ENCODE measurements at regions not wholly inside any gene's neighbourhood (a gene's known extent, or its start where the extent isn't known, plus 50 kb on each side); places are given as distances from the start of the nearest gene placed in this dataset.

DNA sequence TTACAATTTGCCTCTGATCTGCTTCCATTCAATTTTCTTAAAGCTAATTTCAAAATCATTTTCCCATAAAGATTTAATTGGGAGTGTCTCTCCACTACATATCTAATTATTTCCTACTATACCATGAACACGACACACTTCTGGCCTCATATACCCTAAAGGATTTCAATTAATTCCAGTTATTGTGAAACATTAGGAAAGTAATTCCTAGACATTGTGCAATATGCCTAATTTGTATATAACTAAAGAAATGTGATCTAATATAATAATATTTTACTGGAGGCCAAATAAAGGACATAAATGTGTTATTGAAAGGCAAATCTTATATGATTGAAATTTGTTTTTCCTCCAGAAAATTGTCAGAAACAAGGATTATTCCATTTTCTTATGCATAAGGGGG is 727.2 kb upstream of the ADGRL2 start:
- Histone ChIP-seq H3K9me3 (ENCODE audit: control insufficient read depth in 4 of 4, insufficient read depth in 3 of 4, low read length in 3 of 4) (no peaks in the 10 kb centered on the region), H3K27me3 (ENCODE audit: control insufficient read depth in 3 of 3, insufficient read depth in 3 of 3, low read length in 2 of 3) (no peaks in the 10 kb centered on the region), H3K27ac (ENCODE audit: low read depth in 1 of 2, low read length in 1 of 2) (no peak overlapping the region), H3K4me1 (ENCODE audit: control insufficient read depth in 5 of 5, insufficient read depth in 5 of 5, low read length in 5 of 5) (no peaks in the 10 kb centered on the region), H3K9ac (ENCODE audit: insufficient read depth in 1 of 2, low read length in 2 of 2) (no peak overlapping the region), H3K36me3 (ENCODE audit: control insufficient read depth in 4 of 4, insufficient read depth in 4 of 4, low read length in 4 of 4) (no peaks in the 10 kb centered on the region), H3K4me3 (no peak overlapping the region)
- DNase-seq (peak in 1 of 3 donors; percentile 36), ATAC-seq (ENCODE audit: insufficient read depth, low FRiP score) (no peak)
- TF ChIP-seq, protein P1, sequence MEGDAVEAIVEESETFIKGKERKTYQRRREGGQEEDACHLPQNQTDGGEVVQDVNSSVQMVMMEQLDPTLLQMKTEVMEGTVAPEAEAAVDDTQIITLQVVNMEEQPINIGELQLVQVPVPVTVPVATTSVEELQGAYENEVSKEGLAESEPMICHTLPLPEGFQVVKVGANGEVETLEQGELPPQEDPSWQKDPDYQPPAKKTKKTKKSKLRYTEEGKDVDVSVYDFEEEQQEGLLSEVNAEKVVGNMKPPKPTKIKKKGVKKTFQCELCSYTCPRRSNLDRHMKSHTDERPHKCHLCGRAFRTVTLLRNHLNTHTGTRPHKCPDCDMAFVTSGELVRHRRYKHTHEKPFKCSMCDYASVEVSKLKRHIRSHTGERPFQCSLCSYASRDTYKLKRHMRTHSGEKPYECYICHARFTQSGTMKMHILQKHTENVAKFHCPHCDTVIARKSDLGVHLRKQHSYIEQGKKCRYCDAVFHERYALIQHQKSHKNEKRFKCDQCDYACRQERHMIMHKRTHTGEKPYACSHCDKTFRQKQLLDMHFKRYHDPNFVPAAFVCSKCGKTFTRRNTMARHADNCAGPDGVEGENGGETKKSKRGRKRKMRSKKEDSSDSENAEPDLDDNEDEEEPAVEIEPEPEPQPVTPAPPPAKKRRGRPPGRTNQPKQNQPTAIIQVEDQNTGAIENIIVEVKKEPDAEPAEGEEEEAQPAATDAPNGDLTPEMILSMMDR (IDR thresholded peaks at IDR 0.05; ENCODE audit: control extremely low read depth, extremely low read depth) = no peak
- WGBS, 2 donors = 77 to 86% methylated on average over 1 of the region's 1 CpG

DNA sequence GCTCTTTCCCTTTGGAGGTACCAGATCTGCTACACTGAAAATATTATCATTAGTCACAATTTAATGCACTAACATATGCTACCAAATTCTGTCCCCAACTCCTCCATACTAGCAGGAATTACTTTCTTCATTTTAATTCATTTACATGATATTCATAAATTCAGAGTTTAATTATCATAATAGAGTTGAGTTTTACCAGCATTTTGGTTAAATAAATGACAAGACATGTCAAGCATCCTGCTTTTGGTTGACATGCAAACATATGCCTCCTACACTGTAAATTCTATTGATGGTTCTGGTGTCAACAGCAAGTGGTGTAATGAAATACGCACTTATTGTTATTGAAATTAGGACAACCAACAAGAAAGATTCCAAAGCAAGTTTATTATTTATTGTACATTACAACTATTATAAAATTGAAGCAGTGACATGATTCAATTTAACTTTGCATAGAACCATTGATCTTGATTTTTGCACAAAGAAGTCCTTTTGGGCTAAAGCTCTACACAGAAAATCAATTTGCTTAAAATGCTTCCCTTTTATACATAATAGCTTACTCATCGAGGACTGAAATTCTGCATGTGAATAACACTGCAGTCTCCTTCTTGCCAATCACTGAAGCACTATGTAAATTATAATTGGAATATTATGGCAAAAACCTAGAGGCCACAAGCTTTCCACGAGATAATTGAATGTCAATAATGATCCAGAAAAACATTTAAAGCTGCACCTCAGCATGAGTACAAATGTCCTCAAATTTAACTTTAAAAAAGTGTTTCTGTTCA is 728.6 kb upstream of the ADGRL2 start:
- WGBS, 2 donors = 88 to 89% methylated on average over 3 of the region's 3 CpGs
- no peak for ATAC-seq (ENCODE audit: insufficient read depth, low FRiP score)

DNA sequence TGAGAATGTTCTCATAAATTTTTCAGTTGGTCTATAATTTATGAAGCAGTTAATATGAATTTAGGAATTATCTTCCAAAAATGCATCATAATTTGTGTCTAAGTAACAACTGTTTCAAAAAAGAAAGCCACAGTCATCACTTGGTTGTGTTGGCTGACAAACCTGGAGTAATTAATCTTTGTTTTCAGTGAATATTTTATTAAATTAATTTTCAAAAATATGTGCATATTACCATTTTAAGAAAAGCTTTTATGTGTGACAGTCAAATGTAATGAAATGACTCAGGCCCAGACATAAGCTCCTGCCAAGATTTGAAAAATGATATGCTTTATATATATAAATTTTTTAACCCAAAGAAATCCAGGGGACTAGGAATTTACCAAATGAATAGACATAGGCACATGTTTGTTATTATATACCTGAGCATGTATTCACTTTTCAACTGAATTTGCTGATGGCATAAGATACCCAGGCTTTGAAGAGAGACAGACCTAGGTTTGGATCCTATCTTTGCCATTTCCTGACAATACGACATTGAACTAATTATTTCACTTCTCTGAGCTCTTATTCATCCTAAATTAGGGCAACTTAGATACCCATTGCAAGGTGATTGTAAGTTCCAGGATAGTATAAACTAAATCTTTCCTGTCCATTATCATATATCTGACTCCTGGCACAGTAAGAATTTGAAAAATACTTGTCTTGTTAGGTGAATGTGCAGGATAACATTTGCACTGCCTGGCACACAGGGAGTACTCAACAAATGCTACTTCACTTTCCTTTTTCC is 729.5 kb upstream of the ADGRL2 start:
- no peak overlapping the region for H3K27ac ChIP-seq (ENCODE audit: low read depth in 1 of 2, low read length in 1 of 2)
- ATAC-seq (ENCODE audit: insufficient read depth, low FRiP score) (no peak), DNase-seq (no peak)
- H3K4me3 ChIP-seq = no peak overlapping the region
- H3K4me1 ChIP-seq (ENCODE audit: control insufficient read depth in 5 of 5, insufficient read depth in 5 of 5, low read length in 5 of 5) = no peaks in the 10 kb centered on the region
- H3K27me3 ChIP-seq (ENCODE audit: control insufficient read depth in 3 of 3, insufficient read depth in 3 of 3, low read length in 2 of 3) = no peaks in the 10 kb centered on the region
- H3K9ac ChIP-seq (ENCODE audit: insufficient read depth in 1 of 2, low read length in 2 of 2) = no peak overlapping the region
- H3K36me3 ChIP-seq (ENCODE audit: control insufficient read depth in 4 of 4, insufficient read depth in 4 of 4, low read length in 4 of 4) = no peaks in the 10 kb centered on the region
- TF ChIP-seq, protein P1 (IDR thresholded peaks at IDR 0.05; ENCODE audit: control extremely low read depth, extremely low read depth) = no peak
- no peaks in the 10 kb centered on the region for H3K9me3 ChIP-seq (ENCODE audit: control insufficient read depth in 4 of 4, insufficient read depth in 3 of 4, low read length in 3 of 4)
- 67 to 88% methylated on average over 1 of the region's 1 CpG for WGBS, 2 donors

More for the DNA sequence above, 728.6 kb upstream of the ADGRL2 start:
- no peak for DNase-seq
- Histone ChIP-seq H3K36me3 (ENCODE audit: control insufficient read depth in 4 of 4, insufficient read depth in 4 of 4, low read length in 4 of 4) (no peaks in the 10 kb centered on the region), H3K4me1 (ENCODE audit: control insufficient read depth in 5 of 5, insufficient read depth in 5 of 5, low read length in 5 of 5) (no peaks in the 10 kb centered on the region), H3K27ac (ENCODE audit: low read depth in 1 of 2, low read length in 1 of 2) (no peak overlapping the region), H3K27me3 (ENCODE audit: control insufficient read depth in 3 of 3, insufficient read depth in 3 of 3, low read length in 2 of 3) (no peaks in the 10 kb centered on the region), H3K9me3 (ENCODE audit: control insufficient read depth in 4 of 4, insufficient read depth in 3 of 4, low read length in 3 of 4) (no peaks in the 10 kb centered on the region), H3K4me3 (no peak overlapping the region), H3K9ac (ENCODE audit: insufficient read depth in 1 of 2, low read length in 2 of 2) (no peak overlapping the region)
- TF ChIP-seq, protein P1 (IDR thresholded peaks at IDR 0.05; ENCODE audit: control extremely low read depth, extremely low read depth) = no peak

All from lung (tissue), 11 donors.